GM12873 (cell line): ENCODE measurements at regions not wholly inside any gene's neighbourhood (a gene's known extent, or its start where the extent isn't known, plus 50 kb on each side); places are given as distances from the start of the nearest gene placed in this dataset.
A peak's percentile ranks its signal among the peaks of the same experiment; 100 is the strongest.

Source experiments
- CTCF ChIP-seq: IDR thresholded peaks from 2 replicates; pipeline ENCODE4 v1.5.1; 2012; ENCODE audit warnings: low read depth, mild to moderate bottlenecking, moderate library complexity, low read length, control low read depth; ENCODE audit not compliant: insufficient read depth; ENCODE audit errors: missing control alignments

- no peak for TF ChIP-seq CTCF
These were observed 547.8 kb upstream of the STEAP1 start for GRCh38 chr7:89606511-89606910.

- TF ChIP-seq CTCF: no peak
These were observed 546.5 kb upstream of the STEAP1 start for GRCh38 chr7:89607792-89608191.

- no peak for TF ChIP-seq CTCF
These were observed 536.0 kb upstream of the STEAP1 start for GRCh38 chr7:89618274-89618673.

GRCh38 chr7:89621925-89622641 lies 532.2 kb upstream of the STEAP1 start:
- TF ChIP-seq CTCF: no peak

GRCh38 chr7:89623018-89623672 lies 531.1 kb upstream of the STEAP1 start:
- TF ChIP-seq CTCF: peak; percentile 80

- no peak for TF ChIP-seq CTCF
These were observed 505.8 kb upstream of the STEAP1 start for GRCh38 chr7:89648509-89648908.

GRCh38 chr7:89655946-89656345 lies 498.3 kb upstream of the STEAP1 start:
- no peak for TF ChIP-seq CTCF
